WTC11 (cell line): ENCODE measurements at regions not wholly inside any gene's neighbourhood (a gene's known extent, or its start where the extent isn't known, plus 50 kb on each side); places are given as distances from the start of the nearest gene placed in this dataset.

Source experiments
- ATAC-seq: fragments of 200-7000 bp; cut with Tn5 transposase; 2 replicates; pipeline ENCODE4 v1.10.0; 2021; ENCODE audit warnings: mild to moderate bottlenecking, moderate library complexity
- CTCF ChIA-PET: fragments of 300-600 bp; sonication (Branson Sonifier 250); formaldehyde crosslinking; loops from one replicate; lab custom pipeline; 2021; ENCODE audit warnings: antibody characterized with exemption; lab: Charles Lee
- POLR2A ChIA-PET: fragments of 350-600 bp; sonication (Branson Sonifier 250); formaldehyde crosslinking; loops from one replicate; lab custom pipeline; 2021; ENCODE audit warnings: antibody characterized with exemption; lab: Charles Lee
- DNase-seq: peaks from one replicate; pipeline ENCODE4 v3.0.0; 2021; ENCODE audit warnings: low spot score
- H3K27ac Mint-ChIP-seq: 2 replicates; pipeline ENCODE4 v1.8.0; 2021; ENCODE audit warnings: mixed read lengths
- H3K27me3 Mint-ChIP-seq: 2 replicates; pipeline ENCODE4 v1.8.0; 2021; ENCODE audit warnings: low read depth, mild to moderate bottlenecking, moderate library complexity, mixed read lengths
- H3K36me3 Mint-ChIP-seq: 2 replicates; pipeline ENCODE4 v1.8.0; 2021; ENCODE audit warnings: mixed read lengths
- H3K4me1 Mint-ChIP-seq: 2 replicates; pipeline ENCODE4 v1.8.0; 2022; ENCODE audit warnings: mixed read lengths
- H3K4me3 Mint-ChIP-seq: 2 replicates; pipeline ENCODE4 v1.8.0; 2021; ENCODE audit warnings: mild to moderate bottlenecking, moderate library complexity, mixed read lengths
- H3K9me3 Mint-ChIP-seq: 2 replicates; pipeline ENCODE4 v1.8.0; 2021; ENCODE audit warnings: mixed read lengths
- CBFB ChIP-seq: sonication (generic); formaldehyde crosslinking; IDR thresholded peaks from 2 replicates; pipeline ENCODE4 v1.8.1; 2022; ENCODE audit warnings: mild to moderate bottlenecking, low read depth, missing genetic modification reagents
- CREM ChIP-seq: sonication (generic); formaldehyde crosslinking; IDR thresholded peaks from 2 replicates; pipeline ENCODE4 v1.8.1; 2022; ENCODE audit warnings: mild to moderate bottlenecking, missing genetic modification reagents, moderate library complexity
- FOXP1 ChIP-seq: sonication (generic); formaldehyde crosslinking; IDR thresholded peaks from 2 replicates; pipeline ENCODE4 v1.8.0; 2022; ENCODE audit warnings: missing genetic modification reagents, mild to moderate bottlenecking, moderate library complexity, borderline replicate concordance
- JUN ChIP-seq: sonication (generic); formaldehyde crosslinking; IDR thresholded peaks from 2 replicates; pipeline ENCODE4 v1.8.0; 2023; ENCODE audit warnings: mild to moderate bottlenecking, missing genetic modification reagents
- NFATC4 ChIP-seq: fragments of 250-450 bp; sonication (Bioruptor Pico); IDR thresholded peaks from 2 replicates; pipeline ENCODE4 v1.9.0; 2021; ENCODE audit warnings: mild to moderate bottlenecking
- NFE2L1 ChIP-seq: sonication (generic); formaldehyde crosslinking; IDR thresholded peaks from 2 replicates; pipeline ENCODE4 v1.8.1; 2023; ENCODE audit warnings: missing genetic modification reagents
- NR1H2 ChIP-seq: sonication (generic); formaldehyde crosslinking; IDR thresholded peaks from 2 replicates; pipeline ENCODE4 v1.9.0; 2021; ENCODE audit warnings: mild to moderate bottlenecking, moderate library complexity, missing genetic modification reagents
- SMAD3 ChIP-seq: sonication (generic); formaldehyde crosslinking; IDR thresholded peaks from 2 replicates; pipeline ENCODE4 v1.8.0; 2022; ENCODE audit warnings: missing genetic modification reagents, mild to moderate bottlenecking, borderline replicate concordance
- SOX15 ChIP-seq: fragments of 250-450 bp; sonication (Bioruptor Pico); IDR thresholded peaks from 2 replicates; pipeline ENCODE4 v1.9.0; 2021; ENCODE audit warnings: mild to moderate bottlenecking
- TEAD4 ChIP-seq: sonication (generic); formaldehyde crosslinking; IDR thresholded peaks from 2 replicates; pipeline ENCODE4 v1.8.0; 2022; ENCODE audit warnings: mild to moderate bottlenecking, missing genetic modification reagents
- TP53 ChIP-seq: sonication (generic); formaldehyde crosslinking; IDR thresholded peaks from 2 replicates; pipeline ENCODE4 v1.8.1; 2023; ENCODE audit warnings: mild to moderate bottlenecking, missing genetic modification reagents
- ZNF232 ChIP-seq: sonication (generic); formaldehyde crosslinking; IDR thresholded peaks from 2 replicates; pipeline ENCODE4 v1.8.0; 2022; ENCODE audit warnings: mild to moderate bottlenecking, missing genetic modification reagents
- ZNF396 ChIP-seq: fragments of 250-450 bp; sonication (Bioruptor Pico); IDR thresholded peaks from 2 replicates; pipeline ENCODE4 v1.8.0; 2021; ENCODE audit warnings: mild to moderate bottlenecking, moderate library complexity, borderline replicate concordance
- TF ChIP-seq, protein P1 (sequence below): sonication (generic); formaldehyde crosslinking; IDR thresholded peaks from 2 replicates; pipeline ENCODE4 v1.8.1; 2022; ENCODE audit warnings: mild to moderate bottlenecking, moderate library complexity, missing genetic modification reagents
- TF ChIP-seq, protein P2 (sequence below): sonication (generic); formaldehyde crosslinking; IDR thresholded peaks from 2 replicates; pipeline ENCODE4 v1.8.1; 2023; ENCODE audit warnings: mild to moderate bottlenecking, missing genetic modification reagents, borderline replicate concordance
- TF ChIP-seq, protein P3 (sequence below): fragments of 250-450 bp; sonication (Bioruptor Pico); IDR thresholded peaks from 2 replicates; pipeline ENCODE4 v1.9.0; 2021; ENCODE audit warnings: mild to moderate bottlenecking
- TF ChIP-seq, protein P4 (sequence below): fragments of 250-450 bp; sonication (Bioruptor Pico); IDR thresholded peaks from 2 replicates; pipeline ENCODE4 v1.8.0; 2021; ENCODE audit warnings: mild to moderate bottlenecking
- TF ChIP-seq, protein P5 (sequence below): sonication (generic); formaldehyde crosslinking; IDR thresholded peaks from 2 replicates; pipeline ENCODE4 v1.8.0; 2022; ENCODE audit warnings: mild to moderate bottlenecking, missing genetic modification reagents
- TF ChIP-seq, protein P6 (sequence below): fragments of 250-450 bp; sonication (Bioruptor Pico); IDR thresholded peaks from 2 replicates; pipeline ENCODE4 v1.9.0; 2021; ENCODE audit warnings: moderate library complexity, mild to moderate bottlenecking, inconsistent platforms, borderline replicate concordance

DNA sequence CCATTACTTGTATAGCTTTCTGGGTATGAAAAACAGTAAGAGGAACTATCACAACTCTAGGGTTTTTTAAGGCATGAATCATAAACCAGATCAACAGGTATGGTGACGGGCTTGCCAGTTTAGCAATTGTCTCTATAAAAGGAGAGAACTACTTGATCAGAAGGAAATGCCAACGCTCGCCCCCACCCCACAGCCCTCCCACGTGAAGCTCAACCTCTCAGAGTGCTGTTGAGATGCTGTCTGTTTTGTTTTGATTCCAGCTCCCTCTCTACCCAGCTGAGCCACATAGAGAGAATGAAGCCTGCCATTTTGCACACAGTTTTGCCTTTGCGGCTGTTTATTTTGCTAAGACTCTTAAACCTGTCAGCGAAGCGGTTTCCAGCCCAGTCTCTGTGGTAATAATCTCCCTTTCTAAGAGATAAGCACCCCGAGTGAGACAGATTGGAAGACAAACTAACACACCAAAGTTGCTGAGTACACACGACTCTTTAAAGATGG, 257.9 kb upstream of the ANKRD55 start (continued):
- TF ChIP-seq TP53 (CRISPR knock-in tag), result no peak

DNA sequence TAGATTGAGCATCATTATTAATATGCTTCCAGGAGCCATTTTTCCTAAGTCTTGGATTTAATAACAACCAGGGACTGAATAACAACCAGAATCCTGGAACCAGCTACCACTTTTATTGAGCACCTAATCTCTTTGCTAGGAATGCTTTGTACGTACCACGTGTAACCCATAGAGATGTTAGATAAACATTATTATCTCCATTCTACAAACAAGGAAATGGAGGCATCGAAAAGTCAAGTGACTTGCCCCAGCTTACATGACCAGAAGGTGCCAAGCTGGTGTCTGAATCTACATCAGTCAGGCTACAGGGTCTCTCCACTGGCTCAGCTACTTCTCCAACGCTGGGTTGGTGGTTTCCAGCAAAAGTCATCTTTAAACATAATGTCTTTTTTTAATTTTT, 256.1 kb upstream of the ANKRD55 start:
- Mint-ChIP-seq H3K4me3 (no peak overlapping the region), H3K4me1 (peaks cover 11% of the 10 kb centered on the region), H3K36me3 (peaks cover 21% of the 10 kb centered on the region), H3K27ac (no peak overlapping the region), H3K27me3 (peaks cover 4% of the 10 kb centered on the region; the same call in 1 of the 2 replicates)
- ChIA-PET POLR2A (no interaction called here), CTCF (no interaction called here)
- TF ChIP-seq NFE2L1 (CRISPR knock-in tag) (no peak), FOXP1 (CRISPR knock-in tag) (no peak), SMAD3 (CRISPR knock-in tag) (no peak), SOX15 (CRISPR knock-in tag) (no peak), NR1H2 (CRISPR knock-in tag) (no peak), NFATC4 (CRISPR knock-in tag) (no peak), CREM (CRISPR knock-in tag) (no peak), JUN (CRISPR knock-in tag) (no peak), ZNF396 (CRISPR knock-in tag) (no peak), TEAD4 (CRISPR knock-in tag) (no peak), CBFB (CRISPR knock-in tag) (no peak), ZNF232 (no peak)
- TF ChIP-seq, protein P1, sequence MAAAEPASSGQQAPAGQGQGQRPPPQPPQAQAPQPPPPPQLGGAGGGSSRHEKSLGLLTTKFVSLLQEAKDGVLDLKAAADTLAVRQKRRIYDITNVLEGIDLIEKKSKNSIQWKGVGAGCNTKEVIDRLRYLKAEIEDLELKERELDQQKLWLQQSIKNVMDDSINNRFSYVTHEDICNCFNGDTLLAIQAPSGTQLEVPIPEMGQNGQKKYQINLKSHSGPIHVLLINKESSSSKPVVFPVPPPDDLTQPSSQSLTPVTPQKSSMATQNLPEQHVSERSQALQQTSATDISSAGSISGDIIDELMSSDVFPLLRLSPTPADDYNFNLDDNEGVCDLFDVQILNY (CRISPR knock-in tag), result no peak
- TF ChIP-seq, protein P2, sequence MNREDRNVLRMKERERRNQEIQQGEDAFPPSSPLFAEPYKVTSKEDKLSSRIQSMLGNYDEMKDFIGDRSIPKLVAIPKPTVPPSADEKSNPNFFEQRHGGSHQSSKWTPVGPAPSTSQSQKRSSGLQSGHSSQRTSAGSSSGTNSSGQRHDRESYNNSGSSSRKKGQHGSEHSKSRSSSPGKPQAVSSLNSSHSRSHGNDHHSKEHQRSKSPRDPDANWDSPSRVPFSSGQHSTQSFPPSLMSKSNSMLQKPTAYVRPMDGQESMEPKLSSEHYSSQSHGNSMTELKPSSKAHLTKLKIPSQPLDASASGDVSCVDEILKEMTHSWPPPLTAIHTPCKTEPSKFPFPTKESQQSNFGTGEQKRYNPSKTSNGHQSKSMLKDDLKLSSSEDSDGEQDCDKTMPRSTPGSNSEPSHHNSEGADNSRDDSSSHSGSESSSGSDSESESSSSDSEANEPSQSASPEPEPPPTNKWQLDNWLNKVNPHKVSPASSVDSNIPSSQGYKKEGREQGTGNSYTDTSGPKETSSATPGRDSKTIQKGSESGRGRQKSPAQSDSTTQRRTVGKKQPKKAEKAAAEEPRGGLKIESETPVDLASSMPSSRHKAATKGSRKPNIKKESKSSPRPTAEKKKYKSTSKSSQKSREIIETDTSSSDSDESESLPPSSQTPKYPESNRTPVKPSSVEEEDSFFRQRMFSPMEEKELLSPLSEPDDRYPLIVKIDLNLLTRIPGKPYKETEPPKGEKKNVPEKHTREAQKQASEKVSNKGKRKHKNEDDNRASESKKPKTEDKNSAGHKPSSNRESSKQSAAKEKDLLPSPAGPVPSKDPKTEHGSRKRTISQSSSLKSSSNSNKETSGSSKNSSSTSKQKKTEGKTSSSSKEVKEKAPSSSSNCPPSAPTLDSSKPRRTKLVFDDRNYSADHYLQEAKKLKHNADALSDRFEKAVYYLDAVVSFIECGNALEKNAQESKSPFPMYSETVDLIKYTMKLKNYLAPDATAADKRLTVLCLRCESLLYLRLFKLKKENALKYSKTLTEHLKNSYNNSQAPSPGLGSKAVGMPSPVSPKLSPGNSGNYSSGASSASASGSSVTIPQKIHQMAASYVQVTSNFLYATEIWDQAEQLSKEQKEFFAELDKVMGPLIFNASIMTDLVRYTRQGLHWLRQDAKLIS, result no peak
- TF ChIP-seq, protein P3, sequence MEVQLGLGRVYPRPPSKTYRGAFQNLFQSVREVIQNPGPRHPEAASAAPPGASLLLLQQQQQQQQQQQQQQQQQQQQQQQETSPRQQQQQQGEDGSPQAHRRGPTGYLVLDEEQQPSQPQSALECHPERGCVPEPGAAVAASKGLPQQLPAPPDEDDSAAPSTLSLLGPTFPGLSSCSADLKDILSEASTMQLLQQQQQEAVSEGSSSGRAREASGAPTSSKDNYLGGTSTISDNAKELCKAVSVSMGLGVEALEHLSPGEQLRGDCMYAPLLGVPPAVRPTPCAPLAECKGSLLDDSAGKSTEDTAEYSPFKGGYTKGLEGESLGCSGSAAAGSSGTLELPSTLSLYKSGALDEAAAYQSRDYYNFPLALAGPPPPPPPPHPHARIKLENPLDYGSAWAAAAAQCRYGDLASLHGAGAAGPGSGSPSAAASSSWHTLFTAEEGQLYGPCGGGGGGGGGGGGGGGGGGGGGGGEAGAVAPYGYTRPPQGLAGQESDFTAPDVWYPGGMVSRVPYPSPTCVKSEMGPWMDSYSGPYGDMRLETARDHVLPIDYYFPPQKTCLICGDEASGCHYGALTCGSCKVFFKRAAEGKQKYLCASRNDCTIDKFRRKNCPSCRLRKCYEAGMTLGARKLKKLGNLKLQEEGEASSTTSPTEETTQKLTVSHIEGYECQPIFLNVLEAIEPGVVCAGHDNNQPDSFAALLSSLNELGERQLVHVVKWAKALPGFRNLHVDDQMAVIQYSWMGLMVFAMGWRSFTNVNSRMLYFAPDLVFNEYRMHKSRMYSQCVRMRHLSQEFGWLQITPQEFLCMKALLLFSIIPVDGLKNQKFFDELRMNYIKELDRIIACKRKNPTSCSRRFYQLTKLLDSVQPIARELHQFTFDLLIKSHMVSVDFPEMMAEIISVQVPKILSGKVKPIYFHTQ (CRISPR knock-in tag), result no peak
- TF ChIP-seq, protein P4, sequence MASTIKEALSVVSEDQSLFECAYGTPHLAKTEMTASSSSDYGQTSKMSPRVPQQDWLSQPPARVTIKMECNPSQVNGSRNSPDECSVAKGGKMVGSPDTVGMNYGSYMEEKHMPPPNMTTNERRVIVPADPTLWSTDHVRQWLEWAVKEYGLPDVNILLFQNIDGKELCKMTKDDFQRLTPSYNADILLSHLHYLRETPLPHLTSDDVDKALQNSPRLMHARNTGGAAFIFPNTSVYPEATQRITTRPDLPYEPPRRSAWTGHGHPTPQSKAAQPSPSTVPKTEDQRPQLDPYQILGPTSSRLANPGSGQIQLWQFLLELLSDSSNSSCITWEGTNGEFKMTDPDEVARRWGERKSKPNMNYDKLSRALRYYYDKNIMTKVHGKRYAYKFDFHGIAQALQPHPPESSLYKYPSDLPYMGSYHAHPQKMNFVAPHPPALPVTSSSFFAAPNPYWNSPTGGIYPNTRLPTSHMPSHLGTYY, result no peak
- TF ChIP-seq, protein P5, sequence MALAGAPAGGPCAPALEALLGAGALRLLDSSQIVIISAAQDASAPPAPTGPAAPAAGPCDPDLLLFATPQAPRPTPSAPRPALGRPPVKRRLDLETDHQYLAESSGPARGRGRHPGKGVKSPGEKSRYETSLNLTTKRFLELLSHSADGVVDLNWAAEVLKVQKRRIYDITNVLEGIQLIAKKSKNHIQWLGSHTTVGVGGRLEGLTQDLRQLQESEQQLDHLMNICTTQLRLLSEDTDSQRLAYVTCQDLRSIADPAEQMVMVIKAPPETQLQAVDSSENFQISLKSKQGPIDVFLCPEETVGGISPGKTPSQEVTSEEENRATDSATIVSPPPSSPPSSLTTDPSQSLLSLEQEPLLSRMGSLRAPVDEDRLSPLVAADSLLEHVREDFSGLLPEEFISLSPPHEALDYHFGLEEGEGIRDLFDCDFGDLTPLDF (CRISPR knock-in tag), result no peak
- TF ChIP-seq, protein P6, sequence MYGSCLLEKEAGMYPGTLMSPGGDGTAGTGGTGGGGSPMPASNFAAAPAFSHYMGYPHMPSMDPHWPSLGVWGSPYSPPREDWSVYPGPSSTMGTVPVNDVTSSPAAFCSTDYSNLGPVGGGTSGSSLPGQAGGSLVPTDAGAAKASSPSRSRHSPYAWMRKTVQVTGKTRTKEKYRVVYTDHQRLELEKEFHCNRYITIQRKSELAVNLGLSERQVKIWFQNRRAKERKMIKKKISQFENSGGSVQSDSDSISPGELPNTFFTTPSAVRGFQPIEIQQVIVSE (CRISPR knock-in tag), result no peak
- TF ChIP-seq, all 79 proteins: peak for 0
- DNase-seq, result no peak
- peaks cover 27% of the 10 kb centered on the region for H3K9me3 Mint-ChIP-seq
- ATAC-seq, result no peak
